Liver (tissue), 8 donors: ENCODE measurements at regions not wholly inside any gene's neighbourhood (a gene's known extent, or its start where the extent isn't known, plus 50 kb on each side); places are given as distances from the start of the nearest gene placed in this dataset. TPM values are rescaled to one million over a fixed set of nuclear protein-coding genes. Genes with fewer than 3 reads are reported as not detected.

ENCODE experiments used
- DNase-seq: peaks from one replicate; pipeline ENCODE4 v3.0.0-alpha.2; 2017; ENCODE audit warnings: low spot score
- H3K27ac ChIP-seq, 2 donors: one replicate each; pipeline ENCODE4 v1.7.0; 2013; ENCODE audit warnings: inconsistent platforms in 2 of 2, low read length in 2 of 2, control low read depth in 1 of 2, low read depth in 1 of 2, mild to moderate bottlenecking in 1 of 2
- H3K27me3 ChIP-seq, 4 donors: one replicate each; pipeline versions ENCODE4 v1.6.1 to v1.7.0; 2013; ENCODE audit warnings: low read length in 3 of 4, inconsistent platforms in 1 of 4, mild to moderate bottlenecking in 1 of 4, moderate library complexity in 1 of 4; ENCODE audit not compliant: control insufficient read depth in 4 of 4, insufficient read depth in 4 of 4
- H3K36me3 ChIP-seq, 4 donors: one replicate each; pipeline versions ENCODE4 v1.6.1 to v1.7.0; 2013; ENCODE audit warnings: low read length in 3 of 4, mild to moderate bottlenecking in 3 of 4, low read depth in 1 of 4, moderate library complexity in 1 of 4; ENCODE audit not compliant: control insufficient read depth in 4 of 4, insufficient read depth in 3 of 4
- H3K4me1 ChIP-seq, 4 donors: one replicate each; pipeline versions ENCODE4 v1.6.1 to v1.7.0; 2013; ENCODE audit warnings: low read length in 3 of 4, mild to moderate bottlenecking in 3 of 4, moderate library complexity in 1 of 4; ENCODE audit not compliant: control insufficient read depth in 4 of 4, insufficient read depth in 4 of 4
- H3K4me3 ChIP-seq, 3 donors: one replicate each; pipeline versions ENCODE4 v1.6.1 to v1.7.0; 2013; ENCODE audit warnings: low read length in 3 of 3, control low read depth in 1 of 3, low read depth in 1 of 3, mild to moderate bottlenecking in 1 of 3
- H3K9ac ChIP-seq, 2 donors: one replicate each; pipeline ENCODE4 v1.7.0; 2013; ENCODE audit warnings: low read length in 2 of 2, mild to moderate bottlenecking in 2 of 2, moderate library complexity in 2 of 2, control low read depth in 1 of 2, low read depth in 1 of 2
- H3K9me3 ChIP-seq, 4 donors: one replicate each; pipeline versions ENCODE4 v1.6.1 to v1.7.0; 2013; ENCODE audit warnings: low read length in 3 of 4; ENCODE audit not compliant: control insufficient read depth in 4 of 4
- FOXA1 ChIP-seq: IDR thresholded peaks from 2 replicates; pipeline ENCODE4 v1.6.1; 2016; ENCODE audit warnings: antibody characterized with exemption
- HNF4G ChIP-seq: IDR thresholded peaks from 2 replicates; pipeline ENCODE4 v1.6.1; 2016; ENCODE audit warnings: antibody characterized with exemption
- NR2F2 ChIP-seq: IDR thresholded peaks from 2 replicates; pipeline ENCODE4 v1.6.1; 2016; ENCODE audit warnings: antibody characterized with exemption
- RAD21 ChIP-seq, 2 donors: IDR thresholded peaks; 2 replicates each; pipeline ENCODE4 v1.6.1; 2016; ENCODE audit warnings: antibody characterized with exemption in 2 of 2, mild to moderate bottlenecking in 2 of 2
- SP1 ChIP-seq: IDR thresholded peaks from 2 replicates; pipeline ENCODE4 v1.6.1; 2018; ENCODE audit warnings: antibody characterized with exemption, mild to moderate bottlenecking
- TAF1 ChIP-seq: conservative IDR thresholded peaks from 2 replicates; pipeline ENCODE4 v1.6.1; 2016; ENCODE audit warnings: antibody characterized with exemption, mild to moderate bottlenecking
- ZBTB33 ChIP-seq: IDR thresholded peaks from 2 replicates; pipeline ENCODE4 v1.6.1; 2016; ENCODE audit warnings: antibody characterized with exemption
- WGBS: extraction: QIAGEN DNeasy Blood & Tissue Kit; methylation state at CpG from one replicate; pipeline ENCODE4 v1.1.7; 2013; 5-methylcytosine and 5-hydroxymethylcytosine counted together
- small RNA-seq: library from RNA; depleted of rRNA; stranded (forward); fragments of <200 nt; gene quantifications from one replicate; pipeline ENCODE3, GENCODE V24; 2014
- TF ChIP-seq, protein P1 (sequence below): IDR thresholded peaks from 2 replicates; pipeline ENCODE4 v1.6.1; 2016; ENCODE audit warnings: antibody characterized with exemption
- donor health status: healthy.
- donor health status: healthy.
- donor health status: healthy.
- donor health status: healthy.

DNA sequence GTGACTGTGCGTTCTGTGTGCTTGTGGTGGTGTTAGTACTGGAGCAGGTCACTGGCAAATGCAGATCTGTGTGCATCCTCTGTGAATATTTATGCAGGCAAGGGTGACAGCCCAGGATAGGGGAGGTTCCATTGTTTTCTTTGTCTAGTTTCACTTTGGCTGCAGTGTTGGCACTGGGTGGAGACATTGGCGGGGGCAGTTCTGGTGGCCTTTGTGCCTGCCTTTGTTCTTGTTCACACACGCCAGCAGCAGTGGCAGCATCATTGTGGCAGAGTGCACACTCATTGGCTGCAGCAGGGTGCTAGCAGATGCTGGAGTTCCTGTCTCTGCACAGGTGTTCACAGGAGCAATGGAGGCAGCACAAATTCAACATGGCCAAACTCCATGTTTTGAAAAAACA lies 495.3 kb downstream of the UBE2NL start:
- Histone ChIP-seq H3K27me3 (no peaks in the 10 kb centered on the region), H3K9me3 (no peaks in the 10 kb centered on the region), H3K4me1 (no peaks in the 10 kb centered on the region), H3K27ac (no peak overlapping the region), H3K9ac (no peak overlapping the region), H3K36me3 (no peaks in the 10 kb centered on the region), H3K4me3 (no peak overlapping the region)
- WGBS: 89% methylated on average over 3 of the region's 3 CpGs
- DNase-seq: no peak
- TF ChIP-seq HNF4G: no peak
- TF ChIP-seq, protein P1, sequence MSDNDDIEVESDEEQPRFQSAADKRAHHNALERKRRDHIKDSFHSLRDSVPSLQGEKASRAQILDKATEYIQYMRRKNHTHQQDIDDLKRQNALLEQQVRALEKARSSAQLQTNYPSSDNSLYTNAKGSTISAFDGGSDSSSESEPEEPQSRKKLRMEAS: no peak
- TF ChIP-seq NR2F2: no peak
- TF ChIP-seq TAF1: no peak
- TF ChIP-seq RAD21 (IDR thresholded peaks at IDR 0.05): no peak
- TF ChIP-seq SP1: no peak
- no peak for TF ChIP-seq ZBTB33

DNA sequence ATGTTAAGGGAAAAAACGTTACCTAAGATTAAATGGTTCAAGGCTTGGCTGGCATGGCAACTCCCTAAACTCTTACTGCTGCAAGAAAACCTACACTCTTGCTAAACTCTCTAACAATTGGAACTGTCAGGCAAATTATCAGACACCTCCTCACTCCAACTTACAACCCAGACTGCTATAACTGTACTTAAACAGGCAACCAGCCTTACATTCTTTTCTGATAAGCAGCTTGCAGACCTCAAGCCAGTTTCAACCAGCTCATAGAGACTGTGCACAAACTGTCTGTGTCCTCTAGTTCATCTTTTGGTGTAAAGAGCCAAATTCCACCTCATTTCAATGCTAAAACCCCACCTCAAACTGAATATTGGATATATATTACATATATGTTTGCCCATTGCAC lies 504.9 kb downstream of the UBE2NL start:
- TF ChIP-seq FOXA1: no peak
- no peak overlapping the region for H3K4me3 ChIP-seq
- no peaks in the 10 kb centered on the region for H3K4me1 ChIP-seq
- no peaks in the 10 kb centered on the region for H3K27me3 ChIP-seq
- no peaks in the 10 kb centered on the region for H3K36me3 ChIP-seq
- H3K27ac ChIP-seq: no peak overlapping the region
- no peaks in the 10 kb centered on the region for H3K9me3 ChIP-seq
- WGBS: 57% methylated on average over 1 of the region's 1 CpG
- no peak overlapping the region for H3K9ac ChIP-seq
- DNase-seq: no peak

Small RNA genes in the stretch of these regions (small RNA-seq; reads per million reads assigned to genes)
- gene AC234064.1: not detected
